HEK293 (cell line): ENCODE measurements at regions not wholly inside any gene's neighbourhood (a gene's known extent, or its start where the extent isn't known, plus 50 kb on each side); places are given as distances from the start of the nearest gene placed in this dataset.

Experiments used
- CTCF ChIA-PET: fragments of 350-600 bp; formaldehyde crosslinking; extraction: SDS; loops from one replicate; lab custom pipeline; 2021; ENCODE audit warnings: antibody characterized with exemption; lab: Yijun Ruan, JAX
- POLR2A ChIA-PET: fragments of 300-600 bp; formaldehyde crosslinking; extraction: SDS; loops from one replicate; lab custom pipeline; 2020; ENCODE audit warnings: antibody characterized with exemption, inconsistent platforms; lab: Yijun Ruan, JAX
- H3K27ac ChIP-seq: fragments of 200-500 bp; sonication (Bioruptor generic); 2 replicates; pipeline ENCODE4 v1.5.1; 2014; ENCODE audit warnings: low read depth, low read length, control low read depth, inconsistent platforms; ENCODE audit errors: extremely low read depth
- H3K36me3 ChIP-seq, 2 experiments: fragments of 200-500 bp in 1 of 2; sonication (Bioruptor generic) in 1 of 2; 1 replicate in 1 of 2; 2 replicates in 1 of 2; pipeline ENCODE4 v1.5.1; 2014 to 2017; ENCODE audit warnings: inconsistent platforms in 2 of 2, low read length in 2 of 2; ENCODE audit not compliant: control insufficient read depth in 2 of 2, insufficient read depth in 1 of 2
- H3K4me1 ChIP-seq: fragments of 200-500 bp; sonication (Bioruptor generic); 2 replicates; pipeline ENCODE4 v1.5.1; 2014; ENCODE audit warnings: mild to moderate bottlenecking, low read length, inconsistent platforms; ENCODE audit not compliant: control insufficient read depth, insufficient read depth
- H3K4me3 ChIP-seq: 2 replicates; pipeline ENCODE4 v1.5.1; 2011; ENCODE audit warnings: low read depth, mild to moderate bottlenecking, control low read depth, low read length, moderate library complexity
- H3K9me3 ChIP-seq: fragments of 200-500 bp; sonication (Bioruptor generic); 2 replicates; pipeline ENCODE4 v1.5.1; 2014; ENCODE audit warnings: low read depth, low read length, inconsistent platforms; ENCODE audit not compliant: control insufficient read depth, insufficient read depth
- ELK4 ChIP-seq: IDR thresholded peaks from 2 replicates; pipeline ENCODE4 v1.6.1; 2011; ENCODE audit warnings: mild to moderate bottlenecking, low read depth, low read length, borderline replicate concordance
- KLF1 ChIP-seq: fragments of 450-650 bp; formaldehyde crosslinking; IDR thresholded peaks from 2 replicates; pipeline ENCODE4 v1.5.1; 2016; ENCODE audit warnings: missing biosample characterization, missing genetic modification characterization
- KLF10 ChIP-seq: fragments of 450-650 bp; IDR thresholded peaks from 2 replicates; pipeline ENCODE4 v1.5.1; 2018; ENCODE audit warnings: missing biosample characterization, mild to moderate bottlenecking, missing genetic modification characterization
- SCRT1 ChIP-seq: fragments of 450-650 bp; formaldehyde crosslinking; IDR thresholded peaks from 2 replicates; pipeline ENCODE4 v1.5.1; 2016; ENCODE audit warnings: missing biosample characterization, missing genetic modification characterization, borderline replicate concordance
- TCF7L2 ChIP-seq: IDR thresholded peaks from 2 replicates; pipeline ENCODE4 v1.6.1; 2011; ENCODE audit warnings: low read depth, mild to moderate bottlenecking, inconsistent platforms, low read length, moderate library complexity, borderline replicate concordance
- WT1 ChIP-seq: fragments of 450-650 bp; formaldehyde crosslinking; IDR thresholded peaks from 2 replicates; pipeline ENCODE4 v1.5.1; 2016; ENCODE audit warnings: missing biosample characterization, missing genetic modification characterization
- ZBTB21 ChIP-seq: fragments of 450-650 bp; formaldehyde crosslinking; IDR thresholded peaks from 2 replicates; pipeline ENCODE4 v1.5.1; 2017; ENCODE audit warnings: missing biosample characterization, missing genetic modification characterization
- ZNF26 ChIP-seq: fragments of 450-650 bp; formaldehyde crosslinking; IDR thresholded peaks from 2 replicates; pipeline ENCODE4 v1.5.1; 2016; ENCODE audit warnings: missing biosample characterization, missing genetic modification characterization
- ZNF558 ChIP-seq: fragments of 450-650 bp; formaldehyde crosslinking; IDR thresholded peaks from 2 replicates; pipeline ENCODE4 v1.5.1; 2016; ENCODE audit warnings: missing biosample characterization, missing genetic modification characterization
- ZNF654 ChIP-seq: fragments of 450-650 bp; formaldehyde crosslinking; IDR thresholded peaks from 2 replicates; pipeline ENCODE4 v1.5.1; 2016; ENCODE audit warnings: low read depth, missing biosample characterization, missing genetic modification characterization
- ZNF677 ChIP-seq: fragments of 450-650 bp; IDR thresholded peaks from 2 replicates; pipeline ENCODE4 v1.5.0; 2018; ENCODE audit warnings: missing biosample characterization, mild to moderate bottlenecking, missing genetic modification characterization, moderate library complexity
- ZNF76 ChIP-seq: fragments of 450-650 bp; formaldehyde crosslinking; IDR thresholded peaks from 2 replicates; pipeline ENCODE4; 2016; ENCODE audit warnings: low read depth, missing biosample characterization, missing genetic modification characterization, borderline replicate concordance
- ZNF791 ChIP-seq: fragments of 450-650 bp; formaldehyde crosslinking; IDR thresholded peaks from 2 replicates; pipeline ENCODE4 v1.5.1; 2016; ENCODE audit warnings: missing biosample characterization, missing genetic modification characterization
- TF ChIP-seq, protein P1 (sequence below): fragments of 450-650 bp; formaldehyde crosslinking; IDR thresholded peaks from 2 replicates; pipeline ENCODE4 v1.5.1; 2016; ENCODE audit warnings: missing biosample characterization, missing genetic modification characterization
- TF ChIP-seq, protein P2 (sequence below): fragments of 450-650 bp; formaldehyde crosslinking; IDR thresholded peaks from 2 replicates; pipeline ENCODE4 v1.5.1; 2016; ENCODE audit warnings: missing biosample characterization, missing genetic modification characterization
- TF ChIP-seq, protein P3 (sequence below): fragments of 450-650 bp; formaldehyde crosslinking; IDR thresholded peaks from 2 replicates; pipeline ENCODE4 v1.5.1; 2017; ENCODE audit warnings: missing biosample characterization, missing genetic modification characterization
- TF ChIP-seq, protein P4 (sequence below): sonication (generic); formaldehyde crosslinking; IDR thresholded peaks from 2 replicates; pipeline ENCODE4 v1.8.1; 2022; ENCODE audit warnings: mild to moderate bottlenecking, moderate library complexity, missing genetic modification reagents
- TF ChIP-seq, protein P5 (sequence below): fragments of 450-650 bp; formaldehyde crosslinking; IDR thresholded peaks from 2 replicates; pipeline ENCODE4 v1.5.1; 2016; ENCODE audit warnings: missing biosample characterization, missing genetic modification characterization

DNA sequence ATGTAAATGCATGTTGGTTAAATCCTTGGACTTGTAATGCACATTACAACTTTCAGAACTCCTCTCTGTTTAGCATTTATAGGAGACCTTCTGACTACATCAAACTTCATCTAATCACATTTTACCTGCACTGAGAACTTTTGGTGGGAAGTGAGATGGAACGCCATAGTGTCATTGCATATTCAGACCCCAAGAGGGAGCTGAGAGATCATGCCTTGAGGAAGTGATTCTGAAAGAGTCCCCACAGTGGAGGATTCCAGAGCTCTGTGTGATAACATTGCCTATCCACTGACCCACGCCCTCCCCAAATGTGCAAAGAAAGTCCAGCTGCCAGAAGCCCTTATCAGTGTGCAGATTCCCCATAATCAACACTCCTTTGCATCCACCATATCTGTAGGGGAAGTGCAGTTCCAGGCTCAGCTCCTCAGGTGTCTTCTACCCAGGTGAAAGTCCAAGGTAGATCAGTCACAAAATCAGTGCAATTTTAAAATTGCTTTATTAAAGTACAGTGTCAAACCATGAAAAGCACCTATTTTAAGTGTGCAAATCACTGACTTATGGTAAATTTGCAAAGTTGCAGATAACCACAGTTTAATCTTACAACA lies 212.4 kb downstream of the RPIA start:
- CTCF ChIA-PET = interaction anchor here (0.6 to 2.0 kb wide), 20 partner anchors 9 to 252 kb away, joined by 3 to 12 read pairs (median 4); no protein-coding TSS in a partner anchor

GRCh38 chr2:88913280-88913679 lies 221.8 kb downstream of the RPIA start:
- Histone ChIP-seq H3K9me3 (no peaks in the 10 kb centered on the region), H3K4me1 (no peaks in the 10 kb centered on the region), H3K4me3 (no peak overlapping the region), H3K27ac (no peak overlapping the region), H3K36me3 (no peaks in the 10 kb centered on the region)
- CTCF ChIA-PET = interaction anchor here (0.6 to 1.4 kb wide), 2 partner anchors 9 to 15 kb away, joined by 4 to 6 read pairs; no protein-coding TSS in a partner anchor
- POLR2A ChIA-PET = no interaction called here
- no peak for TF ChIP-seq ZNF677 (tag by site-specific recombination)
- TF ChIP-seq, protein P1, sequence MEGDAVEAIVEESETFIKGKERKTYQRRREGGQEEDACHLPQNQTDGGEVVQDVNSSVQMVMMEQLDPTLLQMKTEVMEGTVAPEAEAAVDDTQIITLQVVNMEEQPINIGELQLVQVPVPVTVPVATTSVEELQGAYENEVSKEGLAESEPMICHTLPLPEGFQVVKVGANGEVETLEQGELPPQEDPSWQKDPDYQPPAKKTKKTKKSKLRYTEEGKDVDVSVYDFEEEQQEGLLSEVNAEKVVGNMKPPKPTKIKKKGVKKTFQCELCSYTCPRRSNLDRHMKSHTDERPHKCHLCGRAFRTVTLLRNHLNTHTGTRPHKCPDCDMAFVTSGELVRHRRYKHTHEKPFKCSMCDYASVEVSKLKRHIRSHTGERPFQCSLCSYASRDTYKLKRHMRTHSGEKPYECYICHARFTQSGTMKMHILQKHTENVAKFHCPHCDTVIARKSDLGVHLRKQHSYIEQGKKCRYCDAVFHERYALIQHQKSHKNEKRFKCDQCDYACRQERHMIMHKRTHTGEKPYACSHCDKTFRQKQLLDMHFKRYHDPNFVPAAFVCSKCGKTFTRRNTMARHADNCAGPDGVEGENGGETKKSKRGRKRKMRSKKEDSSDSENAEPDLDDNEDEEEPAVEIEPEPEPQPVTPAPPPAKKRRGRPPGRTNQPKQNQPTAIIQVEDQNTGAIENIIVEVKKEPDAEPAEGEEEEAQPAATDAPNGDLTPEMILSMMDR = no peak
- TF ChIP-seq, protein P2, sequence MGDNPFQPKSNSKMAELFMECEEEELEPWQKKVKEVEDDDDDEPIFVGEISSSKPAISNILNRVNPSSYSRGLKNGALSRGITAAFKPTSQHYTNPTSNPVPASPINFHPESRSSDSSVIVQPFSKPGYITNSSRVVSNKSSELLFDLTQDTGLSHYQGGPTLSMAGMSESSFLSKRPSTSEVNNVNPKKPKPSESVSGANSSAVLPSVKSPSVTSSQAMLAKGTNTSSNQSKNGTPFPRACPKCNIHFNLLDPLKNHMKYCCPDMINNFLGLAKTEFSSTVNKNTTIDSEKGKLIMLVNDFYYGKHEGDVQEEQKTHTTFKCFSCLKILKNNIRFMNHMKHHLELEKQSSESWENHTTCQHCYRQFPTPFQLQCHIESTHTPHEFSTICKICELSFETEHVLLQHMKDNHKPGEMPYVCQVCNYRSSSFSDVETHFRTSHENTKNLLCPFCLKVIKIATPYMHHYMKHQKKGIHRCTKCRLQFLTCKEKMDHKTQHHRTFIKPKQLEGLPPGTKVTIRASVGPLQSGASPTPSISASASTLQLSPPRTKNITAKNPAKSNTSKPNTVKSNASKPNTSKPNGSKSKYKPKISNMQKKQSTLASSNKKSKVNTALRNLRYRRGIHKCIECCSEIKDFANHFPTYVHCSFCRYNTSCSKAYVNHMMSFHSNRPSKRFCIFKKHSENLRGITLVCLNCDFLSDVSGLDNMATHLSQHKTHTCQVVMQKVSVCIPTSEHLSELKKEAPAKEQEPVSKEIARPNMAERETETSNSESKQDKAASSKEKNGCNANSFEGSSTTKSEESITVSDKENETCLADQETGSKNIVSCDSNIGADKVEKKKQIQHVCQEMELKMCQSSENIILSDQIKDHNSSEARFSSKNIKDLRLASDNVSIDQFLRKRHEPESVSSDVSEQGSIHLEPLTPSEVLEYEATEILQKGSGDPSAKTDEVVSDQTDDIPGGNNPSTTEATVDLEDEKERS (tag by site-specific recombination) = no peak
- TF ChIP-seq ZNF791 (tag by site-specific recombination) = no peak
- TF ChIP-seq ZNF26 (tag by site-specific recombination) = no peak
- TF ChIP-seq, protein P3, sequence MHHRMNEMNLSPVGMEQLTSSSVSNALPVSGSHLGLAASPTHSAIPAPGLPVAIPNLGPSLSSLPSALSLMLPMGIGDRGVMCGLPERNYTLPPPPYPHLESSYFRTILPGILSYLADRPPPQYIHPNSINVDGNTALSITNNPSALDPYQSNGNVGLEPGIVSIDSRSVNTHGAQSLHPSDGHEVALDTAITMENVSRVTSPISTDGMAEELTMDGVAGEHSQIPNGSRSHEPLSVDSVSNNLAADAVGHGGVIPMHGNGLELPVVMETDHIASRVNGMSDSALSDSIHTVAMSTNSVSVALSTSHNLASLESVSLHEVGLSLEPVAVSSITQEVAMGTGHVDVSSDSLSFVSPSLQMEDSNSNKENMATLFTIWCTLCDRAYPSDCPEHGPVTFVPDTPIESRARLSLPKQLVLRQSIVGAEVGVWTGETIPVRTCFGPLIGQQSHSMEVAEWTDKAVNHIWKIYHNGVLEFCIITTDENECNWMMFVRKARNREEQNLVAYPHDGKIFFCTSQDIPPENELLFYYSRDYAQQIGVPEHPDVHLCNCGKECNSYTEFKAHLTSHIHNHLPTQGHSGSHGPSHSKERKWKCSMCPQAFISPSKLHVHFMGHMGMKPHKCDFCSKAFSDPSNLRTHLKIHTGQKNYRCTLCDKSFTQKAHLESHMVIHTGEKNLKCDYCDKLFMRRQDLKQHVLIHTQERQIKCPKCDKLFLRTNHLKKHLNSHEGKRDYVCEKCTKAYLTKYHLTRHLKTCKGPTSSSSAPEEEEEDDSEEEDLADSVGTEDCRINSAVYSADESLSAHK (tag by site-specific recombination) = no peak
- TF ChIP-seq ELK4 = no peak
- no peak for TF ChIP-seq WT1
- TF ChIP-seq KLF1 (tag by site-specific recombination) = no peak
- no peak for TF ChIP-seq ZNF558 (tag by site-specific recombination)
- TF ChIP-seq, protein P4, sequence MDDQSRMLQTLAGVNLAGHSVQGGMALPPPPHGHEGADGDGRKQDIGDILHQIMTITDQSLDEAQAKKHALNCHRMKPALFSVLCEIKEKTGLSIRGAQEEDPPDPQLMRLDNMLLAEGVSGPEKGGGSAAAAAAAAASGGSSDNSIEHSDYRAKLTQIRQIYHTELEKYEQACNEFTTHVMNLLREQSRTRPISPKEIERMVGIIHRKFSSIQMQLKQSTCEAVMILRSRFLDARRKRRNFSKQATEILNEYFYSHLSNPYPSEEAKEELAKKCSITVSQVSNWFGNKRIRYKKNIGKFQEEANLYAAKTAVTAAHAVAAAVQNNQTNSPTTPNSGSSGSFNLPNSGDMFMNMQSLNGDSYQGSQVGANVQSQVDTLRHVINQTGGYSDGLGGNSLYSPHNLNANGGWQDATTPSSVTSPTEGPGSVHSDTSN (CRISPR knock-in tag) = no peak
- no peak for TF ChIP-seq TCF7L2
- TF ChIP-seq ZNF76 = no peak
- TF ChIP-seq SCRT1 (tag by site-specific recombination) = no peak
- no peak for TF ChIP-seq ZBTB21 (tag by site-specific recombination)
- TF ChIP-seq, protein P5, sequence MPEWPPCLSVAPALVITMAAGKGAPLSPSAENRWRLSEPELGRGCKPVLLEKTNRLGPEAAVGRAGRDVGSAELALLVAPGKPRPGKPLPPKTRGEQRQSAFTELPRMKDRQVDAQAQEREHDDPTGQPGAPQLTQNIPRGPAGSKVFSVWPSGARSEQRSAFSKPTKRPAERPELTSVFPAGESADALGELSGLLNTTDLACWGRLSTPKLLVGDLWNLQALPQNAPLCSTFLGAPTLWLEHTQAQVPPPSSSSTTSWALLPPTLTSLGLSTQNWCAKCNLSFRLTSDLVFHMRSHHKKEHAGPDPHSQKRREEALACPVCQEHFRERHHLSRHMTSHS (tag by site-specific recombination) = no peak

More for the DNA sequence above, 212.4 kb downstream of the RPIA start:
- Histone ChIP-seq H3K36me3 (no peaks in the 10 kb centered on the region), H3K4me3 (no peak overlapping the region), H3K27ac (no peak overlapping the region), H3K9me3 (no peaks in the 10 kb centered on the region), H3K4me1 (no peaks in the 10 kb centered on the region)
- POLR2A ChIA-PET = no interaction called here
- TF ChIP-seq KLF10 = no peak
- TF ChIP-seq, protein P1 = peak; percentile 63
- peak; percentile 69 for TF ChIP-seq ZNF654 (tag by site-specific recombination)
